OCI-LY1 (cell line): ENCODE measurements at regions not wholly inside any gene's neighbourhood (a gene's known extent, or its start where the extent isn't known, plus 50 kb on each side); places are given as distances from the start of the nearest gene placed in this dataset.

Experiments
- H2AFZ ChIP-seq: fragments of 200-600 bp; sonication (generic), shearing (Covaris generic); 2 replicates; pipeline ENCODE4 v1.6.0; 2014; ENCODE audit warnings: antibody characterized with exemption, mild to moderate bottlenecking, low read length
- H3F3A ChIP-seq: fragments of 200-600 bp; sonication (generic), shearing (Covaris generic); 2 replicates; pipeline ENCODE4 v1.6.0; 2014; ENCODE audit warnings: mild to moderate bottlenecking, antibody characterized with exemption, low read length, moderate library complexity; ENCODE audit not compliant: insufficient read depth
- H3K27ac ChIP-seq: fragments of 200-600 bp; sonication (generic); 2 replicates; pipeline ENCODE4 v1.5.1; 2014; ENCODE audit warnings: low read length, mixed run types, mild to moderate bottlenecking, low read depth; ENCODE audit not compliant: poor library complexity, severe bottlenecking
- H3K27me3 ChIP-seq: fragments of 200-600 bp; sonication (generic); 2 replicates; pipeline ENCODE4 v1.6.0; 2014; ENCODE audit warnings: antibody characterized with exemption, mild to moderate bottlenecking, low read length, moderate library complexity; ENCODE audit not compliant: insufficient read depth
- H3K36me3 ChIP-seq: fragments of 200-600 bp; sonication (generic); 2 replicates; pipeline ENCODE4 v1.6.1; 2014; ENCODE audit warnings: mild to moderate bottlenecking, antibody characterized with exemption, low read length, moderate library complexity, mixed read lengths; ENCODE audit not compliant: insufficient read depth
- H3K4me1 ChIP-seq: fragments of 200-600 bp; sonication (generic); 2 replicates; pipeline ENCODE4 v1.5.1; 2014; ENCODE audit warnings: mild to moderate bottlenecking, low read length, moderate library complexity; ENCODE audit not compliant: insufficient read depth, severe bottlenecking
- H3K4me2 ChIP-seq: fragments of 200-600 bp; sonication (generic), shearing (Covaris generic); 2 replicates; pipeline ENCODE4 v1.6.1; 2014; ENCODE audit warnings: low read length
- H3K4me3 ChIP-seq: fragments of 200-600 bp; sonication (generic); 2 replicates; pipeline ENCODE4 v1.5.1; 2014; ENCODE audit warnings: low read length, low read depth, mild to moderate bottlenecking, mixed read lengths; ENCODE audit not compliant: poor library complexity, severe bottlenecking
- H3K79me2 ChIP-seq: fragments of 200-600 bp; shearing (Covaris generic); 2 replicates; pipeline ENCODE4 v1.6.1; 2016; ENCODE audit warnings: mixed run types, low read length, mixed read lengths; ENCODE audit not compliant: insufficient read depth
- H3K9ac ChIP-seq: fragments of 200-600 bp; sonication (generic), shearing (Covaris generic); 2 replicates; pipeline ENCODE4 v1.6.1; 2014; ENCODE audit warnings: mild to moderate bottlenecking, low read length, mixed read lengths
- H3K9me2 ChIP-seq: fragments of 200-600 bp; sonication (generic), shearing (Covaris generic); 2 replicates; pipeline ENCODE4 v1.6.1; 2014; ENCODE audit warnings: low read depth, mild to moderate bottlenecking, low read length, mixed read lengths
- H3K9me3 ChIP-seq: fragments of 200-600 bp; shearing (Covaris generic); 2 replicates; pipeline ENCODE4 v1.6.1; 2014; ENCODE audit warnings: low read length, mixed read lengths
- H4K20me1 ChIP-seq: fragments of 200-600 bp; sonication (generic), shearing (Covaris generic); 2 replicates; pipeline ENCODE4 v1.6.0; 2016; ENCODE audit warnings: mild to moderate bottlenecking, low read length; ENCODE audit not compliant: insufficient read depth
- EZH2 ChIP-seq: fragments of 200-600 bp; sonication (generic), shearing (Covaris generic); IDR thresholded peaks from 2 replicates; pipeline ENCODE4 v1.8.0; 2017; ENCODE audit warnings: borderline replicate concordance, mixed run types, mild to moderate bottlenecking, antibody characterized with exemption, low read length, moderate library complexity, mixed read lengths
- TF ChIP-seq, protein P1 (sequence below): fragments of 200-600 bp; sonication (generic), shearing (Covaris generic); IDR thresholded peaks from 2 replicates; pipeline ENCODE4 v1.5.1; 2017; ENCODE audit warnings: mild to moderate bottlenecking, antibody characterized with exemption, low read length, moderate library complexity, mixed read lengths

DNA sequence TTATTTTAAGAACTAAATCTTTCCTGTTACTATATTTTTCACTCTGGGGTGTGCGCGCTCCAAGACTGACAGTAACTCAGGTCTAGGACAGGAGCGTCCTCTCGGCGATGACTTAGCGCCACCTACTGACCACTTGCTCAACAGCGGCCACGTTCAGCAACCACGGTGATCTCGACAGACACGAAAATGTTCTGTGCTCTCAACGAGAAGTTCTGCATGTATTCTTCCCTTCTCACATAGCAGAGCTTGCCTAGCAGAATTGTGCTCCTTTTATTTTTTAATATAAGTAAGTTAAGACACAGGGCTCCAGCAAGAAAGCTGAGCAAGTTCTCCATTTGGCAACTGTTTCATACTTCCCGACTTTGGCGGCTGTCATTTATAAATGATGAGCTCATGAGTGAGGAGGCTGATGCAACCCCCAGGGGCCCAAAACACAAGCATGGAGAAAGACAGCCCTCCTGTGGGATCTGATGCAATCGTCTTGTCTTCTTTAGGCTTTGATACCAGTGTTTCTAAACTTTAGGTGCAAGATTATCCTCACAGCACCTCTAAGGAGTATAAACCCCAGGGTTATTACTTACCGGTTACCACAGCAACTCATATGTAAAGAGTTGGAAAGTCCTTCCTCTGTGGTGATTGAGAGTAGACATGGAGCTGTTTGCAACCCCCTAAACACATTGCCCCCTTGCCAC is 92.6 kb downstream of the HHIPL2 start:
- H4K20me1 ChIP-seq = no peaks in the 10 kb centered on the region
- no peaks in the 10 kb centered on the region; the same call in 1 of the 2 replicates for H3K36me3 ChIP-seq
- peaks cover 11% of the 10 kb centered on the region for H3K4me1 ChIP-seq
- H3K27ac ChIP-seq = no peak overlapping the region
- peaks cover 4% of the 10 kb centered on the region for H3K27me3 ChIP-seq
- H3K4me2 ChIP-seq = peak overlapping the region; percentile 22; the same call in 1 of the 2 replicates
- no peaks in the 10 kb centered on the region for H3K9me2 ChIP-seq
- no peak overlapping the region for H3K4me3 ChIP-seq
- H3K9me3 ChIP-seq = no peaks in the 10 kb centered on the region
- no peak overlapping the region for H2AFZ ChIP-seq
- H3K79me2 ChIP-seq = no peaks in the 10 kb centered on the region
- H3F3A ChIP-seq = no peaks in the 10 kb centered on the region
- H3K9ac ChIP-seq = no peak overlapping the region; the same call in 1 of the 2 replicates
- TF ChIP-seq, protein P1, sequence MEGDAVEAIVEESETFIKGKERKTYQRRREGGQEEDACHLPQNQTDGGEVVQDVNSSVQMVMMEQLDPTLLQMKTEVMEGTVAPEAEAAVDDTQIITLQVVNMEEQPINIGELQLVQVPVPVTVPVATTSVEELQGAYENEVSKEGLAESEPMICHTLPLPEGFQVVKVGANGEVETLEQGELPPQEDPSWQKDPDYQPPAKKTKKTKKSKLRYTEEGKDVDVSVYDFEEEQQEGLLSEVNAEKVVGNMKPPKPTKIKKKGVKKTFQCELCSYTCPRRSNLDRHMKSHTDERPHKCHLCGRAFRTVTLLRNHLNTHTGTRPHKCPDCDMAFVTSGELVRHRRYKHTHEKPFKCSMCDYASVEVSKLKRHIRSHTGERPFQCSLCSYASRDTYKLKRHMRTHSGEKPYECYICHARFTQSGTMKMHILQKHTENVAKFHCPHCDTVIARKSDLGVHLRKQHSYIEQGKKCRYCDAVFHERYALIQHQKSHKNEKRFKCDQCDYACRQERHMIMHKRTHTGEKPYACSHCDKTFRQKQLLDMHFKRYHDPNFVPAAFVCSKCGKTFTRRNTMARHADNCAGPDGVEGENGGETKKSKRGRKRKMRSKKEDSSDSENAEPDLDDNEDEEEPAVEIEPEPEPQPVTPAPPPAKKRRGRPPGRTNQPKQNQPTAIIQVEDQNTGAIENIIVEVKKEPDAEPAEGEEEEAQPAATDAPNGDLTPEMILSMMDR = peak; percentile 95
- TF ChIP-seq EZH2 = no peak

DNA sequence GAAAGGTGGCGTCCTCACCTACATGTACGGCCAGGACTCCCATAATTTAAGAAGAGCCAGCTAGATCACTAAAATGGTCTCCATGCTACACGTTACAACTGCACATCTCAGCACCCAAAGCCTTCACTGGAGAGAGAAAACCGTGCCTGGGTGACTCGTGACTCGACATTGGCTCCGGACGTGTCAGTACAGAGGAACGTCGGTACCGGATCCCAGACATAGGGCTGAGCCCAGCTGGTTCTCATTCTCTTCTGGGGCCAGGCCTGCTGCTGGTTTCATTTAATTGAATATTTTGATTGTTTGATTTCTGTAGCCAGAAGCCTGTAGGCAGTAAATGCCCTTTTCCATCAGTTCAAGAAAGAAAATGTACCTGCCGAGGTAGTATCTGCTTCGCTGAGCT is 93.1 kb downstream of the HHIPL2 start:
- H3K9me2 ChIP-seq = no peaks in the 10 kb centered on the region
- no peaks in the 10 kb centered on the region for H3F3A ChIP-seq
- no peak overlapping the region for H3K4me3 ChIP-seq
- TF ChIP-seq EZH2 = no peak
- TF ChIP-seq, protein P1 = no peak
- H4K20me1 ChIP-seq = no peaks in the 10 kb centered on the region
- H3K79me2 ChIP-seq = no peaks in the 10 kb centered on the region
- no peaks in the 10 kb centered on the region for H3K9me3 ChIP-seq
- no peak overlapping the region for H3K9ac ChIP-seq
- H3K27me3 ChIP-seq = no peaks in the 10 kb centered on the region; the same call in 1 of the 2 replicates
- peak overlapping the region; percentile 16; the same call in 1 of the 2 replicates for H3K4me2 ChIP-seq
- peaks cover 11% of the 10 kb centered on the region for H3K4me1 ChIP-seq
- H3K27ac ChIP-seq = no peak overlapping the region
- no peak overlapping the region for H2AFZ ChIP-seq
- no peaks in the 10 kb centered on the region; the same call in 1 of the 2 replicates for H3K36me3 ChIP-seq

DNA sequence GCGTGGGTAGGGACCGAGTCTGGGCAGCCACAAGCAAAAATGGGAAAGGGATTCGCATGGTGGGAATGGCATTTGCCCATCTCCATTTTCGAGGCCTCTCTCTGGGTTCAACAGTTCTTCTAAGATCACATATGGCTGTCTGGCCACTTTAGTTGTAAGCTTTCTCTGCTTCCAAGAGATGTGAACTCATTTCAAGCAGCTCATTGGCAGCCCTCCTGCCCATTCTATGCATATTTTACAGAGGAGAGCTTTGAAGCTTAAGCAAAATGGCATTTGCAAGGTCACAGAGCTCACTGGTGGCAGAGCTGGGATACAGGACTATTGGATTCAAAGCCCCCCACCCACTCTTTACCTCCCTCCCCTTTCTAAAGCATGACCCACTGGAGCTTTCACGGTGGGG is 93.7 kb downstream of the HHIPL2 start:
- Histone ChIP-seq H3K9me3 (no peaks in the 10 kb centered on the region), H4K20me1 (no peaks in the 10 kb centered on the region), H3F3A (no peaks in the 10 kb centered on the region), H2AFZ (no peak overlapping the region), H3K36me3 (no peaks in the 10 kb centered on the region; the same call in 1 of the 2 replicates), H3K9ac (no peak overlapping the region), H3K4me2 (no peak overlapping the region), H3K79me2 (no peaks in the 10 kb centered on the region), H3K9me2 (no peaks in the 10 kb centered on the region), H3K4me1 (peaks cover 11% of the 10 kb centered on the region), H3K4me3 (no peak overlapping the region), H3K27ac (no peak overlapping the region), H3K27me3 (no peaks in the 10 kb centered on the region; the same call in 1 of the 2 replicates)
- TF ChIP-seq, protein P1 = no peak
- TF ChIP-seq EZH2 = no peak
